RWPE1 (cell line): ENCODE measurements at regions not wholly inside any gene's neighbourhood (a gene's known extent, or its start where the extent isn't known, plus 50 kb on each side); places are given as distances from the start of the nearest gene placed in this dataset.

ENCODE experiments used
- CTCF ChIA-PET: fragments of 350-600 bp; sonication (Branson Sonifier 250); formaldehyde crosslinking; extraction: SDS; loops from one replicate; lab custom pipeline; 2021; lab: Yijun Ruan, JAX
- POLR2A ChIA-PET: fragments of 400-600 bp; formaldehyde crosslinking; extraction: SDS; loops from one replicate; lab custom pipeline; 2020; ENCODE audit warnings: antibody characterized with exemption; ENCODE audit not compliant: low non-redundant PET; lab: Yijun Ruan, JAX
- DNase-seq: peaks from one replicate; pipeline ENCODE4 v3.0.0; 2012; ENCODE audit warnings: low spot score
- H3K27ac ChIP-seq: fragments of 450-650 bp; 2 replicates; pipeline ENCODE4 v1.5.1; 2017
- CTCF ChIP-seq: fragments of 450-650 bp; conservative IDR thresholded peaks from 2 replicates; pipeline ENCODE4 v1.5.1; 2017; ENCODE audit warnings: low read depth, mild to moderate bottlenecking

GRCh38 chr20:61131944-61132343, 120.1 kb upstream of the CDH4 start:
- no peak overlapping the region for H3K27ac ChIP-seq
- no peak for TF ChIP-seq CTCF
- CTCF ChIA-PET = no interaction called here
- no peak for DNase-seq
- POLR2A ChIA-PET = no interaction called here

GRCh38 chr20:61133611-61134010, 118.5 kb upstream of the CDH4 start:
- TF ChIP-seq CTCF = no peak
- DNase-seq = no peak
- ChIA-PET POLR2A (no interaction called here), CTCF (no interaction called here)
- no peak overlapping the region for H3K27ac ChIP-seq

- POLR2A ChIA-PET = no interaction called here
Measured at GRCh38 chr20:61134296-61135030, 117.6 kb upstream of the CDH4 start.

GRCh38 chr20:61135266-61135665, 116.8 kb upstream of the CDH4 start:
- no peak for DNase-seq
- POLR2A ChIA-PET = no interaction called here
- no peak overlapping the region for H3K27ac ChIP-seq
- CTCF ChIA-PET = interaction anchor here (1.0 kb wide), 1 partner anchor 761 kb away, joined by 3 read pairs; no protein-coding TSS in a partner anchor
- no peak for TF ChIP-seq CTCF

More at GRCh38 chr20:61134296-61135030, 117.6 kb upstream of the CDH4 start:
- CTCF ChIA-PET = interaction anchor here (0.6 kb wide), 1 partner anchor 1691 kb away, joined by 3 read pairs; no protein-coding TSS in a partner anchor
- no peak for DNase-seq
- no peak overlapping the region for H3K27ac ChIP-seq
- no peak for TF ChIP-seq CTCF

GRCh38 chr20:61135968-61136367, 116.1 kb upstream of the CDH4 start:
- POLR2A ChIA-PET = no interaction called here
- TF ChIP-seq CTCF = no peak
- CTCF ChIA-PET = interaction anchor here (1.0 kb wide), 1 partner anchor 761 kb away, joined by 3 read pairs; no protein-coding TSS in a partner anchor
- DNase-seq = no peak
- no peak overlapping the region for H3K27ac ChIP-seq

- no peak for TF ChIP-seq CTCF
- DNase-seq = no peak
- ChIA-PET POLR2A (no interaction called here), CTCF (interaction anchor here (0.7 to 0.8 kb wide), 2 partner anchors 77 to 115 kb away, joined by 3 read pairs; no protein-coding TSS in a partner anchor)
- no peak overlapping the region for H3K27ac ChIP-seq
Measured at GRCh38 chr20:61138566-61138965, 113.5 kb upstream of the CDH4 start.
